ENCODE measurements at regions not wholly inside any gene's neighbourhood (a gene's known extent, or its start where the extent isn't known, plus 50 kb on each side); places are given as distances from the start of the nearest gene placed in this dataset.

- CTCF ChIA-PET, result no interaction called here
- H3K27ac Mint-ChIP-seq (ENCODE audit: unreplicated experiment), result no peak overlapping the region
- BruUV-seq (replicated peaks), result no TSS peak
- H3K4me1 Mint-ChIP-seq (ENCODE audit: low read depth, unreplicated experiment), result no peaks in the 10 kb centered on the region
- no peak overlapping the region for H3K4me3 Mint-ChIP-seq (ENCODE audit: low read depth, unreplicated experiment)
- no peaks in the 10 kb centered on the region for H3K27me3 Mint-ChIP-seq (ENCODE audit: unreplicated experiment)
- H3K36me3 Mint-ChIP-seq (ENCODE audit: insufficient read depth, unreplicated experiment), result no peaks in the 10 kb centered on the region
- DNase-seq, result no peak
- no peaks in the 10 kb centered on the region for H3K9me3 Mint-ChIP-seq (ENCODE audit: low read depth, unreplicated experiment)
- intact Hi-C loops (cut with micrococcal nuclease; ENCODE audit: unreplicated experiment), result no loop called here
- TF ChIP-seq, protein P1, sequence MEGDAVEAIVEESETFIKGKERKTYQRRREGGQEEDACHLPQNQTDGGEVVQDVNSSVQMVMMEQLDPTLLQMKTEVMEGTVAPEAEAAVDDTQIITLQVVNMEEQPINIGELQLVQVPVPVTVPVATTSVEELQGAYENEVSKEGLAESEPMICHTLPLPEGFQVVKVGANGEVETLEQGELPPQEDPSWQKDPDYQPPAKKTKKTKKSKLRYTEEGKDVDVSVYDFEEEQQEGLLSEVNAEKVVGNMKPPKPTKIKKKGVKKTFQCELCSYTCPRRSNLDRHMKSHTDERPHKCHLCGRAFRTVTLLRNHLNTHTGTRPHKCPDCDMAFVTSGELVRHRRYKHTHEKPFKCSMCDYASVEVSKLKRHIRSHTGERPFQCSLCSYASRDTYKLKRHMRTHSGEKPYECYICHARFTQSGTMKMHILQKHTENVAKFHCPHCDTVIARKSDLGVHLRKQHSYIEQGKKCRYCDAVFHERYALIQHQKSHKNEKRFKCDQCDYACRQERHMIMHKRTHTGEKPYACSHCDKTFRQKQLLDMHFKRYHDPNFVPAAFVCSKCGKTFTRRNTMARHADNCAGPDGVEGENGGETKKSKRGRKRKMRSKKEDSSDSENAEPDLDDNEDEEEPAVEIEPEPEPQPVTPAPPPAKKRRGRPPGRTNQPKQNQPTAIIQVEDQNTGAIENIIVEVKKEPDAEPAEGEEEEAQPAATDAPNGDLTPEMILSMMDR (IDR thresholded peaks at IDR 0.05; ENCODE audit: unreplicated experiment), result no peak
Observed at GRCh38 chr5:32964261-32964660, 253.1 kb downstream of the NPR3 start.

DNA sequence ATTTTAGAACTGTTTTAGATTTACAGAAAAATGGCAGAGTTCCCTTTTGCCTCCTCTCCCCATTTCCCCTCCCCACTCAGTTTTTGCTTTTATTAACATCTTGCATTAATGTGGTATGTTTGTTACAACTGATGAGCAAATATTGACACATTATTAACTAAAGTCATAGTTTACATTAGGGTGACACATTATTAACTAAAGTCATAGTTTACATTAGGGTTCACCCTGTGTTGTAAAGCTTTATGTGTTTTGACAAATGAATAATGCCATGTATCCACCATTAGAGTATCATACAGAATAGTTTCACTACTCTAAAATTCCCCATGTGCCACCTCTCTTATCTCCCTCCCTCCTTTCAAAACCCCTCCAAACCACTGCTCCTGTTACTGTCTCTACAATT lies 262.5 kb downstream of the NPR3 start:
- H3K27me3 Mint-ChIP-seq (ENCODE audit: unreplicated experiment), result peaks cover 14% of the 10 kb centered on the region
- no peaks in the 10 kb centered on the region for H3K9me3 Mint-ChIP-seq (ENCODE audit: low read depth, unreplicated experiment)
- peaks cover 7% of the 10 kb centered on the region for H3K4me1 Mint-ChIP-seq (ENCODE audit: low read depth, unreplicated experiment)
- H3K36me3 Mint-ChIP-seq (ENCODE audit: insufficient read depth, unreplicated experiment), result no peaks in the 10 kb centered on the region
- TF ChIP-seq, protein P1 (IDR thresholded peaks at IDR 0.05; ENCODE audit: unreplicated experiment), result no peak
- no peak for DNase-seq
- CTCF ChIA-PET, result no interaction called here
- BruUV-seq (replicated peaks), result no TSS peak
- intact Hi-C loops (cut with micrococcal nuclease; ENCODE audit: unreplicated experiment), result no loop called here
- H3K4me3 Mint-ChIP-seq (ENCODE audit: low read depth, unreplicated experiment), result no peak overlapping the region
- no peak overlapping the region for H3K27ac Mint-ChIP-seq (ENCODE audit: unreplicated experiment)

DNA sequence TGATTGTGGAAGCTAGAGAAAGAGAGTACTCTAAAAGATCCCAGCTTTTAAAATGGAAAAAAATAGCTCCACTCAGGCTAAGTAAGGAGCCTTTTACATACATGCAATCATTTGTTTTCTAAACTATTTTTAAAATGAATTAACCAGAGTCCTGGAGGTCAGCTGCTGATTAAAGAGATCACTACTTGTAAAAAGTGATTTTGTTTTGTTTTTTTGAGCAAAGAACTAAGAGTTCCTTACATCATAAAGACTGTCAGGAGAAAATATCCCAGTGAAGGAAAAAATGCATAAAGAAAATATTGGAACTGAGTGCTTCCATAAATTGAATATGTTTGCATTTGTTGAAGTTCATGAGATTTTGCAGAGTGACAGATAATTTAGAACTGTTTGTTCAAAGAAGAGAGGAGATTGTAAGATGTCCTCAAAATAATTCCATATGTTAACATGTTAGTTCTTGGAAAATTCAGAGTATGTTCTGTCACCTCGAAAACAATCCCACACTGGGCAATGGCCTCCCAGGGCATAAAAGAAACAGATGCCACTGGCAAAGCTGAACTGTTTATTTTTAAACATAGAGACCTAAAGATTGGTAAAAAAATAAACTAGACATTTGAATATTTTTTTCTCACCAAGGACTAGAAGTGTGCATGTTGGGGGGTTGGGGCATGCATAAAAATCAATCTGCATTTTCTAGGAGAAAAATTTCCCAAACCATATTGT lies 264.7 kb downstream of the NPR3 start:
- Mint-ChIP-seq H3K36me3 (ENCODE audit: insufficient read depth, unreplicated experiment) (no peaks in the 10 kb centered on the region), H3K27ac (ENCODE audit: unreplicated experiment) (no peak overlapping the region), H3K4me3 (ENCODE audit: low read depth, unreplicated experiment) (no peak overlapping the region), H3K9me3 (ENCODE audit: low read depth, unreplicated experiment) (no peaks in the 10 kb centered on the region), H3K4me1 (ENCODE audit: low read depth, unreplicated experiment) (peaks cover 7% of the 10 kb centered on the region), H3K27me3 (ENCODE audit: unreplicated experiment) (peaks cover 14% of the 10 kb centered on the region)
- BruUV-seq (replicated peaks), result no TSS peak
- CTCF ChIA-PET, result no interaction called here
- TF ChIP-seq, protein P1 (IDR thresholded peaks at IDR 0.05; ENCODE audit: unreplicated experiment), result no peak
- intact Hi-C loops (cut with micrococcal nuclease; ENCODE audit: unreplicated experiment), result no loop called here
- no peak for DNase-seq

DNA sequence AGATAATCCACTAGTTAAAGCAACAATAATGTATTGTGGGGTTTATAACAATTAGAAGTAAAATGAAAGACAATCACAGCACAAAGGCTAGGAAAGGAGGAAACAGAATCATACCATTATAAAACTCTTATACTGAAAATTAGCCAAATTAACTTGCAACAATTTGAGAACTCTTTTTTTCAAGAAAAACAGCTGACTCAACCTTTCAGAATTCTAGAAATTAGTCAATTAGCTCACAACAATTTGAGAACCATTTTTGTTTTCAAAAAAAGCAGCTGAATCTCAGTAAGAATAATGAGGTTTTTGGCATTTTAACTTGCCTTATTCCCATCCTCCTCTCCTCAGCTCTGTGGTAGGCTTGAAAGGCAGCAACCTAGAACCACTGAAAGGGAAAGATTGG lies 269.9 kb downstream of the NPR3 start:
- BruUV-seq (replicated peaks), result no TSS peak
- H3K27me3 Mint-ChIP-seq (ENCODE audit: unreplicated experiment), result peaks cover 14% of the 10 kb centered on the region
- no peak overlapping the region for H3K27ac Mint-ChIP-seq (ENCODE audit: unreplicated experiment)
- DNase-seq, result no peak
- TF ChIP-seq, protein P1 (IDR thresholded peaks at IDR 0.05; ENCODE audit: unreplicated experiment), result no peak
- no peak overlapping the region for H3K4me3 Mint-ChIP-seq (ENCODE audit: low read depth, unreplicated experiment)
- no peaks in the 10 kb centered on the region for H3K9me3 Mint-ChIP-seq (ENCODE audit: low read depth, unreplicated experiment)
- H3K36me3 Mint-ChIP-seq (ENCODE audit: insufficient read depth, unreplicated experiment), result no peaks in the 10 kb centered on the region
- intact Hi-C loops (cut with micrococcal nuclease; ENCODE audit: unreplicated experiment), result no loop called here
- CTCF ChIA-PET, result no interaction called here
- H3K4me1 Mint-ChIP-seq (ENCODE audit: low read depth, unreplicated experiment), result peaks cover 7% of the 10 kb centered on the region
